HG02678 (cell line): ENCODE measurements at regions not wholly inside any gene's neighbourhood (a gene's known extent, or its start where the extent isn't known, plus 50 kb on each side); places are given as distances from the start of the nearest gene placed in this dataset.
"Not testable (repeated sequence)": the region's sequence is repeated elsewhere in the genome, so short reads cannot be mapped to it uniquely, and the experiment has no call there.

Experiments used
- ATAC-seq: cut with Tn5 transposase; IDR thresholded peaks from one replicate; pipeline ENCODE4 v1.9.1; 2021; ENCODE audit warnings: mild to moderate bottlenecking, moderate library complexity; ENCODE audit not compliant: unreplicated experiment

- ATAC-seq: no peak
Observed at GRCh38 chr9:33623658-33624586, 99.9 kb downstream of the ANKRD18B start.

GRCh38 chr9:33628318-33628717, 104.3 kb downstream of the ANKRD18B start:
- not testable (repeated sequence) for ATAC-seq

- ATAC-seq: no peak
Observed at GRCh38 chr9:33628865-33629410, 104.9 kb downstream of the ANKRD18B start.

GRCh38 chr9:33633636-33634035, 109.6 kb downstream of the ANKRD18B start:
- no peak for ATAC-seq

- no peak for ATAC-seq
Observed at GRCh38 chr9:33637881-33638280, 113.8 kb downstream of the ANKRD18B start.

- ATAC-seq: no peak
Observed at GRCh38 chr9:33638391-33638915, 114.4 kb downstream of the ANKRD18B start.

GRCh38 chr9:33645706-33646105, 121.7 kb downstream of the ANKRD18B start:
- no peak for ATAC-seq

GRCh38 chr9:33649463-33649862, 125.4 kb downstream of the ANKRD18B start:
- no peak for ATAC-seq

GRCh38 chr9:33651125-33651524, 127.1 kb downstream of the ANKRD18B start:
- no peak for ATAC-seq

- ATAC-seq: no peak
Observed at GRCh38 chr9:33659921-33660320, 135.4 kb upstream of the PRSS3 start.

GRCh38 chr9:33660772-33661171, 134.6 kb upstream of the PRSS3 start:
- no peak for ATAC-seq

- ATAC-seq: no peak
Observed at GRCh38 chr9:33661176-33661575, 134.2 kb upstream of the PRSS3 start.

- ATAC-seq: no peak
Observed at GRCh38 chr9:33662871-33663270, 132.5 kb upstream of the PRSS3 start.

- ATAC-seq: not testable (repeated sequence)
Observed at GRCh38 chr9:33676194-33676745, 119.1 kb upstream of the PRSS3 start.

GRCh38 chr9:33676746-33677505, 118.4 kb upstream of the PRSS3 start:
- no peak for ATAC-seq

GRCh38 chr9:33677506-33677809, 117.9 kb upstream of the PRSS3 start:
- no peak for ATAC-seq

GRCh38 chr9:33677961-33678360, 117.4 kb upstream of the PRSS3 start:
- ATAC-seq: no peak

- no peak for ATAC-seq
Observed at GRCh38 chr9:33682551-33682950, 112.8 kb upstream of the PRSS3 start.

GRCh38 chr9:33684831-33685230, 110.5 kb upstream of the PRSS3 start:
- no peak for ATAC-seq

- no peak for ATAC-seq
Observed at GRCh38 chr9:33686942-33687341, 108.4 kb upstream of the PRSS3 start.

- ATAC-seq: no peak
Observed at GRCh38 chr9:33687779-33688178, 107.6 kb upstream of the PRSS3 start.
